ENCODE measurements at regions not wholly inside any gene's neighbourhood (a gene's known extent, or its start where the extent isn't known, plus 50 kb on each side); places are given as distances from the start of the nearest gene placed in this dataset.

DNA sequence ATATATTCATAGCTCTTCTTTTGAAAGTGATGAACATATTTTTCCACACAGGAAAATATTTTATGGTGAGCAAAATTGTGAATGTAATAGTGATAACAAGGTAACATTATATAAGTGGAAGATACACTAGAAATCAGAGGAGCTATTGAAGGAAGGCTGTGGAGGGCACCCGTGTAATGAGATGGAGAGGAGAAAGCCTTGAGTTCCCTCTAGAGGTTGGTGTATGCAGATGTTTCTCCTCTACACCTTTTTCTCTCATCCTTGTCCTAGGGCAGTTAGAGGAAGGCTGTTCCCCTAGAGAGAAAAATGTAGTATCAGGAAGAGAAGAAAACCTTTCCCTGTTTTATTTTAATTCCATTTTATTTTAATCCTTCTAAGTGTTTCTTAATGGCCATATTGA is 54.6 kb upstream of the NRG3 start:
- TF ChIP-seq NFIC (IDR thresholded peaks at IDR 0.05) (no peak), RAD21 (IDR thresholded peaks at IDR 0.05; ENCODE audit: low read depth) (no peak), EGR1 (IDR thresholded peaks at IDR 0.05) (no peak), ZBTB7A (IDR thresholded peaks at IDR 0.05; ENCODE audit: low read depth) (no peak), CREB1 (IDR thresholded peaks at IDR 0.05; ENCODE audit: low read depth) (no peak), TCF12 (IDR thresholded peaks at IDR 0.05; ENCODE audit: low read depth) (no peak)
- TF ChIP-seq, protein P1, sequence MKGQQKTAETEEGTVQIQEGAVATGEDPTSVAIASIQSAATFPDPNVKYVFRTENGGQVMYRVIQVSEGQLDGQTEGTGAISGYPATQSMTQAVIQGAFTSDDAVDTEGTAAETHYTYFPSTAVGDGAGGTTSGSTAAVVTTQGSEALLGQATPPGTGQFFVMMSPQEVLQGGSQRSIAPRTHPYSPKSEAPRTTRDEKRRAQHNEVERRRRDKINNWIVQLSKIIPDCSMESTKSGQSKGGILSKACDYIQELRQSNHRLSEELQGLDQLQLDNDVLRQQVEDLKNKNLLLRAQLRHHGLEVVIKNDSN (IDR thresholded peaks at IDR 0.05): no peak
- TF ChIP-seq, protein P2, sequence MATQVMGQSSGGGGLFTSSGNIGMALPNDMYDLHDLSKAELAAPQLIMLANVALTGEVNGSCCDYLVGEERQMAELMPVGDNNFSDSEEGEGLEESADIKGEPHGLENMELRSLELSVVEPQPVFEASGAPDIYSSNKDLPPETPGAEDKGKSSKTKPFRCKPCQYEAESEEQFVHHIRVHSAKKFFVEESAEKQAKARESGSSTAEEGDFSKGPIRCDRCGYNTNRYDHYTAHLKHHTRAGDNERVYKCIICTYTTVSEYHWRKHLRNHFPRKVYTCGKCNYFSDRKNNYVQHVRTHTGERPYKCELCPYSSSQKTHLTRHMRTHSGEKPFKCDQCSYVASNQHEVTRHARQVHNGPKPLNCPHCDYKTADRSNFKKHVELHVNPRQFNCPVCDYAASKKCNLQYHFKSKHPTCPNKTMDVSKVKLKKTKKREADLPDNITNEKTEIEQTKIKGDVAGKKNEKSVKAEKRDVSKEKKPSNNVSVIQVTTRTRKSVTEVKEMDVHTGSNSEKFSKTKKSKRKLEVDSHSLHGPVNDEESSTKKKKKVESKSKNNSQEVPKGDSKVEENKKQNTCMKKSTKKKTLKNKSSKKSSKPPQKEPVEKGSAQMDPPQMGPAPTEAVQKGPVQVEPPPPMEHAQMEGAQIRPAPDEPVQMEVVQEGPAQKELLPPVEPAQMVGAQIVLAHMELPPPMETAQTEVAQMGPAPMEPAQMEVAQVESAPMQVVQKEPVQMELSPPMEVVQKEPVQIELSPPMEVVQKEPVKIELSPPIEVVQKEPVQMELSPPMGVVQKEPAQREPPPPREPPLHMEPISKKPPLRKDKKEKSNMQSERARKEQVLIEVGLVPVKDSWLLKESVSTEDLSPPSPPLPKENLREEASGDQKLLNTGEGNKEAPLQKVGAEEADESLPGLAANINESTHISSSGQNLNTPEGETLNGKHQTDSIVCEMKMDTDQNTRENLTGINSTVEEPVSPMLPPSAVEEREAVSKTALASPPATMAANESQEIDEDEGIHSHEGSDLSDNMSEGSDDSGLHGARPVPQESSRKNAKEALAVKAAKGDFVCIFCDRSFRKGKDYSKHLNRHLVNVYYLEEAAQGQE (IDR thresholded peaks at IDR 0.05; ENCODE audit: low read depth): no peak
- TF ChIP-seq, protein P3, sequence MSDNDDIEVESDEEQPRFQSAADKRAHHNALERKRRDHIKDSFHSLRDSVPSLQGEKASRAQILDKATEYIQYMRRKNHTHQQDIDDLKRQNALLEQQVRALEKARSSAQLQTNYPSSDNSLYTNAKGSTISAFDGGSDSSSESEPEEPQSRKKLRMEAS (IDR thresholded peaks at IDR 0.05): no peak

All from Ishikawa (cell line).